ENCODE measurements at regions not wholly inside any gene's neighbourhood (a gene's known extent, or its start where the extent isn't known, plus 50 kb on each side); places are given as distances from the start of the nearest gene placed in this dataset.

DNA sequence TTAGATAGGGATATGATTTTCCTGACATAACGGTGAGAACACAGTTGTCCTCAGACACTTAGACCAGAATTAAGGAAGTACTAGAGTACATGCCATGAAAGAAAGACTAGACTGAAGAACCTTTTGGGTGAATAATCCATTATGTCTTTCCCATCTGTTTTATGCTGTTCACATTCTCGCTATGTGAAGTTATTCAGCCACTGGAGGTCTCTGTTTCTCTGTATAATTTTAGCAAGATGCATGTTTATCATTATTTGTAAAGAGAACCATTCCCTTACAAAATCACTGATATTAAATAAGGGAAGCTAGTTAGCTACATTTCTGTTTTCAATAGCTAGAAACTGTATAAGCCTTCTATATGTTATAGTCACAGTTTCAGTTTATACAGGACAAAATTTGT, 391.9 kb downstream of the CD109 start (continued):
- no peak for TF ChIP-seq VEZF1 (CRISPR knock-in tag; IDR thresholded peaks at IDR 0.05)
- no peak for TF ChIP-seq SMARCA5 (IDR thresholded peaks at IDR 0.05)
- TF ChIP-seq, protein P1, sequence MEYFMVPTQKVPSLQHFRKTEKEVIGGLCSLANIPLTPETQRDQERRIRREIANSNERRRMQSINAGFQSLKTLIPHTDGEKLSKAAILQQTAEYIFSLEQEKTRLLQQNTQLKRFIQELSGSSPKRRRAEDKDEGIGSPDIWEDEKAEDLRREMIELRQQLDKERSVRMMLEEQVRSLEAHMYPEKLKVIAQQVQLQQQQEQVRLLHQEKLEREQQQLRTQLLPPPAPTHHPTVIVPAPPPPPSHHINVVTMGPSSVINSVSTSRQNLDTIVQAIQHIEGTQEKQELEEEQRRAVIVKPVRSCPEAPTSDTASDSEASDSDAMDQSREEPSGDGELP (CRISPR knock-in tag; IDR thresholded peaks at IDR 0.05; ENCODE audit: borderline replicate concordance): no peak
- no peak for TF ChIP-seq SIN3A (IDR thresholded peaks at IDR 0.05; ENCODE audit: borderline replicate concordance in 2 of 2, control insufficient read depth in 1 of 2, low read depth in 2 of 2, low read length in 2 of 2)

DNA sequence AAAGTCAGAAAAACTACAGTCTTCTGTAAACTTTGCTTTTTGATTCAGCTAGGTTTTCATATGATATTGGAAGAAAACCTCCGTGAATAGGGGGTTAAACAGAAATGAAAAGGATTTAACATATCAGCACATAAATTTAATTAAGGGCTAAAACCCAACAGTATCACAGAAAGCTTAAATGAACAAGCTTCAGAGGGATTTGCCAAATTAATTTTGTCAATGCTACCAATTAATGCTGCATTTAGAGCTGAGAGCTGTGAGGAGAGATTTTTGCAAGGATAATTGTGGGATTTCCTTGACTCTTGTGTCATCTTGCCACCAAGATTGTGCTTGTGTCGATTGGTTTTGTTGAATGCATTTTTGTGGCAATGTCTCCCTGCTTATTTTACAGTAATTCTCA, 379.9 kb downstream of the CD109 start:
- CTCF ChIA-PET (ENCODE audit: low intra/inter-chr PET ratio): no interaction called here
- no peak for ATAC-seq
- Histone ChIP-seq H3K4me1 (replicated peaks in 1 of 2; ENCODE audit: control insufficient read depth in 2 of 2, insufficient read depth in 2 of 2, low read length in 2 of 2) (no peaks in the 10 kb centered on the region), H3K27me3 (ENCODE audit: control insufficient read depth in 2 of 2, insufficient read depth in 2 of 2, low read length in 2 of 2) (no peaks in the 10 kb centered on the region), H3K79me2 (ENCODE audit: control insufficient read depth, insufficient read depth, low read length) (no peaks in the 10 kb centered on the region), H3K9me3 (replicated peaks; ENCODE audit: control insufficient read depth, insufficient read depth, low read depth, low read length) (no peaks in the 10 kb centered on the region), H3K9ac (ENCODE audit: insufficient read depth in 1 of 2, low read depth in 2 of 2, low read length in 2 of 2) (no peak overlapping the region), H4K20me1 (replicated peaks; ENCODE audit: control insufficient read depth, insufficient read depth, low read length) (no peaks in the 10 kb centered on the region), H2AFZ (ENCODE audit: low read depth, low read length) (no peak overlapping the region), H3K27ac (ENCODE audit: extremely low read depth, low read depth, low read length) (no peak overlapping the region), H3K4me2 (ENCODE audit: insufficient read depth, low read length) (no peak overlapping the region), H3K36me3 (ENCODE audit: control insufficient read depth, insufficient read depth, low read length) (no peaks in the 10 kb centered on the region), H3K4me3 (no peak overlapping the region), H3K9me1 (ENCODE audit: control insufficient read depth, insufficient read depth, low read length) (no peaks in the 10 kb centered on the region)
- in situ Hi-C loops (cut with MboI) (no loop called here), intact Hi-C loops (cut with micrococcal nuclease) (no loop called here)
- 0% methylated on average over 2 of the region's 2 CpGs for WGBS (ENCODE audit: insufficient coverage, low coverage, missing lambda C conversion rate)
- DNase-seq (ENCODE audit: extremely low read depth in 1 of 4, low spot score in 3 of 4): no peak
- TF ChIP-seq GATAD2B (IDR thresholded peaks at IDR 0.05; ENCODE audit: borderline replicate concordance) (no peak), THRA (IDR thresholded peaks at IDR 0.05) (no peak), ZNF197 (CRISPR knock-in tag; IDR thresholded peaks at IDR 0.05; ENCODE audit: low read depth) (no peak)
- no TSS peak for BruUV-seq (replicated peaks)
- POLR2A ChIA-PET: no interaction called here
- no peak for FAIRE-seq

Data from K562 (cell line).